ENCODE measurements at regions not wholly inside any gene's neighbourhood (a gene's known extent, or its start where the extent isn't known, plus 50 kb on each side); places are given as distances from the start of the nearest gene placed in this dataset.

- H3K4me3 ChIP-seq (ENCODE audit: low read length in 3 of 3) = no peak overlapping the region
- no peaks in the 10 kb centered on the region for H3K4me1 ChIP-seq (ENCODE audit: control insufficient read depth in 2 of 3, insufficient read depth in 2 of 3, low read depth in 1 of 3, low read length in 3 of 3)
- H3K36me3 ChIP-seq (ENCODE audit: control insufficient read depth in 2 of 3, insufficient read depth in 3 of 3, low read length in 3 of 3) = no peaks in the 10 kb centered on the region
- no peak for TF ChIP-seq CTCF (IDR thresholded peaks at IDR 0.05; ENCODE audit: borderline replicate concordance, extremely low read depth, insufficient read depth)
- H3K9me3 ChIP-seq (ENCODE audit: control insufficient read depth in 2 of 3, insufficient read depth in 1 of 3, low read length in 3 of 3) = peaks cover 0 to 4% (median 3%) of the 10 kb centered on the region in 3 donors
- FAIRE-seq (no peak), DNase-seq (no peak)
- intact Hi-C loops (cut with DNase I) = no loop called here
- no peak overlapping the region for H3K27ac ChIP-seq (ENCODE audit: low read depth in 2 of 2, low read length in 2 of 2)
- no peak overlapping the region for H3K9ac ChIP-seq (ENCODE audit: low read length in 3 of 3)
- H3K27me3 ChIP-seq (ENCODE audit: control insufficient read depth, insufficient read depth, low read length) = no peaks in the 10 kb centered on the region
Observed at GRCh38 chr6:66082914-66083313, 375.9 kb upstream of the EYS start.

GRCh38 chr6:66068907-66069306 is 361.9 kb upstream of the EYS start:
- no peaks in the 10 kb centered on the region for H3K9me3 ChIP-seq (ENCODE audit: control insufficient read depth in 2 of 3, insufficient read depth in 1 of 3, low read length in 3 of 3)
- no peak overlapping the region for H3K4me3 ChIP-seq (ENCODE audit: low read length in 3 of 3)
- H3K9ac ChIP-seq (ENCODE audit: low read length in 3 of 3) = no peak overlapping the region
- H3K4me1 ChIP-seq (ENCODE audit: control insufficient read depth in 2 of 3, insufficient read depth in 2 of 3, low read depth in 1 of 3, low read length in 3 of 3) = no peaks in the 10 kb centered on the region
- no peaks in the 10 kb centered on the region for H3K27me3 ChIP-seq (ENCODE audit: control insufficient read depth, insufficient read depth, low read length)
- intact Hi-C loops (cut with DNase I) = no loop called here
- TF ChIP-seq CTCF (IDR thresholded peaks at IDR 0.05; ENCODE audit: borderline replicate concordance, extremely low read depth, insufficient read depth) = no peak
- H3K27ac ChIP-seq (ENCODE audit: low read depth in 2 of 2, low read length in 2 of 2) = no peak overlapping the region
- H3K36me3 ChIP-seq (ENCODE audit: control insufficient read depth in 2 of 3, insufficient read depth in 3 of 3, low read length in 3 of 3) = no peaks in the 10 kb centered on the region
- no peak for DNase-seq
- no peak for FAIRE-seq

- DNase-seq = no peak
- Histone ChIP-seq H3K4me1 (ENCODE audit: control insufficient read depth in 2 of 3, insufficient read depth in 2 of 3, low read depth in 1 of 3, low read length in 3 of 3) (no peaks in the 10 kb centered on the region), H3K9me3 (ENCODE audit: control insufficient read depth in 2 of 3, insufficient read depth in 1 of 3, low read length in 3 of 3) (no peaks in the 10 kb centered on the region), H3K27ac (ENCODE audit: low read depth in 2 of 2, low read length in 2 of 2) (no peak overlapping the region), H3K36me3 (ENCODE audit: control insufficient read depth in 2 of 3, insufficient read depth in 3 of 3, low read length in 3 of 3) (no peaks in the 10 kb centered on the region), H3K9ac (ENCODE audit: low read length in 3 of 3) (no peak overlapping the region), H3K27me3 (ENCODE audit: control insufficient read depth, insufficient read depth, low read length) (no peaks in the 10 kb centered on the region), H3K4me3 (ENCODE audit: low read length in 3 of 3) (no peak overlapping the region)
- TF ChIP-seq CTCF (IDR thresholded peaks at IDR 0.05; ENCODE audit: borderline replicate concordance, extremely low read depth, insufficient read depth) = no peak
- intact Hi-C loops (cut with DNase I) = no loop called here
- FAIRE-seq = no peak
Observed at GRCh38 chr6:66068033-66068432, 361.0 kb upstream of the EYS start.

- no peak overlapping the region for H3K4me3 ChIP-seq (ENCODE audit: low read length in 3 of 3)
- no peaks in the 10 kb centered on the region for H3K27me3 ChIP-seq (ENCODE audit: control insufficient read depth, insufficient read depth, low read length)
- FAIRE-seq (no peak), DNase-seq (no peak)
- intact Hi-C loops (cut with DNase I) = no loop called here
- no peaks in the 10 kb centered on the region for H3K4me1 ChIP-seq (ENCODE audit: control insufficient read depth in 2 of 3, insufficient read depth in 2 of 3, low read depth in 1 of 3, low read length in 3 of 3)
- no peak overlapping the region for H3K27ac ChIP-seq (ENCODE audit: low read depth in 2 of 2, low read length in 2 of 2)
- H3K9ac ChIP-seq (ENCODE audit: low read length in 3 of 3) = no peak overlapping the region
- TF ChIP-seq CTCF (IDR thresholded peaks at IDR 0.05; ENCODE audit: borderline replicate concordance, extremely low read depth, insufficient read depth) = no peak
- H3K9me3 ChIP-seq (ENCODE audit: control insufficient read depth in 2 of 3, insufficient read depth in 1 of 3, low read length in 3 of 3) = no peaks in the 10 kb centered on the region
- H3K36me3 ChIP-seq (ENCODE audit: control insufficient read depth in 2 of 3, insufficient read depth in 3 of 3, low read length in 3 of 3) = no peaks in the 10 kb centered on the region
Observed at GRCh38 chr6:66065313-66065712, 358.3 kb upstream of the EYS start.
